PC-9 (cell line): ENCODE measurements at regions not wholly inside any gene's neighbourhood (a gene's known extent, or its start where the extent isn't known, plus 50 kb on each side); places are given as distances from the start of the nearest gene placed in this dataset.

Source experiments
- EZH2 ChIP-seq: fragments of 200-600 bp; sonication (generic); IDR thresholded peaks from 2 replicates; pipeline ENCODE4 v1.8.0; 2017; ENCODE audit warnings: antibody characterized with exemption, low read depth
- TF ChIP-seq, protein P1 (sequence below): fragments of 200-600 bp; sonication (generic); conservative IDR thresholded peaks from 2 replicates; pipeline ENCODE4 v1.6.1; 2017; ENCODE audit warnings: mixed run types, antibody characterized with exemption, mild to moderate bottlenecking, moderate library complexity

DNA sequence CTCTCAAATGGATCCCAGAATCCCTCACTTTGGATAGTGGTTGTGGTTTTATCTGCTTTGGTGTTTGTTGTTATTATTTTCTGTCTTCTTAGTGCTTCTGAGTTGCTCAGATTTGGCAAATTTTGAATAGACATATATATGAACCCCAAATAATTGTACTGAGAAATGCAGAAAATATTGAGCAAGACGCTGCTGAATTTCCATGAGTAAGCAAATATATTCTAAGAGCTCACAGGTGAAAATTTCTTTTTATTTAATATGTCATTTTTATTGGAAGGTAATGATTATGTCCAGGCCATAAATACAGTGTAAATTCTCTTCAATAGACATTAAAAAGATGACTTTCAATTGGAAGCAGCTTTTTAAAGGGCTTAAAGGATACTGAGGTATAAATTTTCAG, 152.1 kb downstream of the FAT3 start:
- TF ChIP-seq, protein P1, sequence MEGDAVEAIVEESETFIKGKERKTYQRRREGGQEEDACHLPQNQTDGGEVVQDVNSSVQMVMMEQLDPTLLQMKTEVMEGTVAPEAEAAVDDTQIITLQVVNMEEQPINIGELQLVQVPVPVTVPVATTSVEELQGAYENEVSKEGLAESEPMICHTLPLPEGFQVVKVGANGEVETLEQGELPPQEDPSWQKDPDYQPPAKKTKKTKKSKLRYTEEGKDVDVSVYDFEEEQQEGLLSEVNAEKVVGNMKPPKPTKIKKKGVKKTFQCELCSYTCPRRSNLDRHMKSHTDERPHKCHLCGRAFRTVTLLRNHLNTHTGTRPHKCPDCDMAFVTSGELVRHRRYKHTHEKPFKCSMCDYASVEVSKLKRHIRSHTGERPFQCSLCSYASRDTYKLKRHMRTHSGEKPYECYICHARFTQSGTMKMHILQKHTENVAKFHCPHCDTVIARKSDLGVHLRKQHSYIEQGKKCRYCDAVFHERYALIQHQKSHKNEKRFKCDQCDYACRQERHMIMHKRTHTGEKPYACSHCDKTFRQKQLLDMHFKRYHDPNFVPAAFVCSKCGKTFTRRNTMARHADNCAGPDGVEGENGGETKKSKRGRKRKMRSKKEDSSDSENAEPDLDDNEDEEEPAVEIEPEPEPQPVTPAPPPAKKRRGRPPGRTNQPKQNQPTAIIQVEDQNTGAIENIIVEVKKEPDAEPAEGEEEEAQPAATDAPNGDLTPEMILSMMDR, result no peak
- TF ChIP-seq EZH2, result no peak
